IPS-18c (cell line): ENCODE measurements at regions not wholly inside any gene's neighbourhood (a gene's known extent, or its start where the extent isn't known, plus 50 kb on each side); places are given as distances from the start of the nearest gene placed in this dataset.

Experiments used
- H3K4me3 ChIP-seq: 2 replicates; pipeline ENCODE4 v1.7.0; 2013; ENCODE audit warnings: low read depth, mild to moderate bottlenecking, low read length, moderate library complexity; ENCODE audit not compliant: insufficient read depth
- H3K9me3 ChIP-seq: one replicate; pipeline ENCODE4 v1.6.1; 2013; ENCODE audit warnings: mild to moderate bottlenecking, low read length, moderate library complexity; ENCODE audit not compliant: control insufficient read depth, insufficient read depth

- Histone ChIP-seq H3K4me3 (no peak overlapping the region), H3K9me3 (no peaks in the 10 kb centered on the region)
These were observed 62.7 kb upstream of the TDRD3 start for GRCh38 chr13:60334310-60334709.

- no peak overlapping the region for H3K4me3 ChIP-seq
- no peaks in the 10 kb centered on the region for H3K9me3 ChIP-seq
These were observed 61.5 kb upstream of the TDRD3 start for GRCh38 chr13:60335531-60335930.

- no peak overlapping the region for H3K4me3 ChIP-seq
These were observed 58.3 kb upstream of the TDRD3 start for GRCh38 chr13:60338754-60339153.

GRCh38 chr13:60343978-60344377 is 53.0 kb upstream of the TDRD3 start:
- H3K9me3 ChIP-seq, result no peaks in the 10 kb centered on the region
- no peak overlapping the region for H3K4me3 ChIP-seq

More at GRCh38 chr13:60338754-60339153, 58.3 kb upstream of the TDRD3 start:
- H3K9me3 ChIP-seq, result no peaks in the 10 kb centered on the region

GRCh38 chr13:60347174-60347573 is 49.8 kb upstream of the TDRD3 start:
- H3K4me3 ChIP-seq, result no peak overlapping the region

More at GRCh38 chr13:60347174-60347573, 49.8 kb upstream of the TDRD3 start:
- H3K9me3 ChIP-seq, result no peaks in the 10 kb centered on the region
